Effector memory CD8-positive, alpha-beta T cell (primary cell): ENCODE measurements at regions not wholly inside any gene's neighbourhood (a gene's known extent, or its start where the extent isn't known, plus 50 kb on each side); places are given as distances from the start of the nearest gene placed in this dataset.
"Not testable (repeated sequence)": the region's sequence is repeated elsewhere in the genome, so short reads cannot be mapped to it uniquely, and the experiment has no call there.

Experiments
- ATAC-seq: fragments of 150-1000 bp; cut with Tn5 transposase; replicated peaks from 2 replicates; pipeline ENCODE4 v1.10.0; 2021; ENCODE audit warnings: mild to moderate bottlenecking, moderate library complexity
- DNase-seq, 3 experiments: peaks; one replicate each; pipeline ENCODE4 v3.0.0; 2021
- H3K27ac Mint-ChIP-seq, 2 donors: one replicate each; pipeline ENCODE4 v1.8.0; 2022; ENCODE audit warnings: mild to moderate bottlenecking in 2 of 2, mixed read lengths in 2 of 2, moderate library complexity in 2 of 2
- H3K27me3 Mint-ChIP-seq, 2 donors: one replicate each; pipeline ENCODE4 v1.8.0; 2022; ENCODE audit warnings: mixed read lengths in 2 of 2
- H3K36me3 Mint-ChIP-seq: one replicate; pipeline ENCODE4 v1.8.0; 2022; ENCODE audit warnings: mild to moderate bottlenecking, moderate library complexity, mixed read lengths; ENCODE audit not compliant: insufficient read depth
- H3K4me1 Mint-ChIP-seq, 2 donors: one replicate each; pipeline ENCODE4 v1.8.0; 2022; ENCODE audit warnings: low read depth in 2 of 2, mixed read lengths in 2 of 2
- H3K4me3 Mint-ChIP-seq, 2 donors: one replicate each; pipeline ENCODE4 v1.8.0; 2022; ENCODE audit warnings: mild to moderate bottlenecking in 2 of 2, mixed read lengths in 2 of 2, moderate library complexity in 2 of 2
- H3K9me3 Mint-ChIP-seq, 2 donors: one replicate each; pipeline ENCODE4 v1.8.0; 2022; ENCODE audit warnings: mixed read lengths in 2 of 2

DNA sequence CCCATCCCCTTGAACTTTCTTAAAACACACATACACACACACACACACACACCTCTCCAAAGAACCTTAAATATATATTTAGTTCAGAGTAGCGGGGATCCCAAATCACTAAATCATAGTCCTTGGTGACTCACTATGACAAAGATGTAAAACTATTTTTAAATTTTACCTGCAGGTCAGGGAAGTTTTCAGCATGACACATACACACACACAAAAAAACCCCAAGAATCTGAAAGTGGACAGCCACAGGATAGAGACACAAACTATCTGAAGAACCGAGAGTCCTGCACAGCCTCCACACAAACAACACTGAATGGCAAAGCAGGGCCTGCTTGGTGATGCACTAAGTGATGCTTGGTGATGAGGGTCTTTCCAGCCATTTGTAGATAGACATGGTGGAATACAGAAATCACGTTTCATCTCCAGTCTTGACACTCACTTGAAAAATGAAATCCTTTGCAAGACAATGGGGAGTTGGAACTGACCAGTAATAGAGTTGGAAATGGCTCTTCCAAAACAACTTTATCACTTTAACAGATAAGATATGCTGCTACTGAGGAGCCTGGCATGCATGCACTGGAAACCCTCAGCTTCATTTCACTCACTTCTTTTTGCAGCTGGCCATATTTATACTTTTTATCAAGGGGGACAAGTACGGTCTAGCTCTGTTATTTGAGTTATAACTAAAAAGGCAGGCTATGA lies 307.3 kb downstream of the RAPGEF2 start:
- Mint-ChIP-seq H3K27ac (no peak overlapping the region), H3K4me3 (no peak overlapping the region), H3K36me3 (no peaks in the 10 kb centered on the region), H3K9me3 (no peaks in the 10 kb centered on the region), H3K4me1 (no peaks in the 10 kb centered on the region), H3K27me3 (peaks cover 11 to 17% of the 10 kb centered on the region in 2 donors)
- ATAC-seq (no peak), DNase-seq (no peak)

DNA sequence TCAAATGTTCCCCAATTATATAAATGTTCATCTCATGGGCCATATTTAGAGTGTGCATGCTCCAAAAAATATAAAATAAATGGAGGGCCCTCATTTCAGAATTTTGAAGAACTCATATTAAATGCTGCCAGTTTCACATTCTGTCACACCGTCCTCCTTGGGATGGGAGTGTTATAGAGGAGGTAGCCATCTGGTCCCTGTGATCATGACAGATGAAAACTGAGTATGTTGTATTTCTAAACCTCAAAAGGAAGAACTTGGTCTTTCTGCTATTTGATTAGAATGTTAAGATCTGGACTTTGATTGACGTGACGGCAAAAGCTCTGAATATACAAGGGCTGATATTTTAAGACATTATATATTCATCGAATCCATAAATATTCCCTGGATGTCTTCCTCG lies 308.0 kb downstream of the RAPGEF2 start:
- no peaks in the 10 kb centered on the region for H3K4me1 Mint-ChIP-seq
- H3K4me3 Mint-ChIP-seq: no peak overlapping the region
- peaks cover 11 to 17% of the 10 kb centered on the region in 2 donors for H3K27me3 Mint-ChIP-seq
- ATAC-seq: no peak
- no peaks in the 10 kb centered on the region for H3K9me3 Mint-ChIP-seq
- DNase-seq: no peak
- H3K36me3 Mint-ChIP-seq: no peaks in the 10 kb centered on the region
- no peak overlapping the region for H3K27ac Mint-ChIP-seq

DNA sequence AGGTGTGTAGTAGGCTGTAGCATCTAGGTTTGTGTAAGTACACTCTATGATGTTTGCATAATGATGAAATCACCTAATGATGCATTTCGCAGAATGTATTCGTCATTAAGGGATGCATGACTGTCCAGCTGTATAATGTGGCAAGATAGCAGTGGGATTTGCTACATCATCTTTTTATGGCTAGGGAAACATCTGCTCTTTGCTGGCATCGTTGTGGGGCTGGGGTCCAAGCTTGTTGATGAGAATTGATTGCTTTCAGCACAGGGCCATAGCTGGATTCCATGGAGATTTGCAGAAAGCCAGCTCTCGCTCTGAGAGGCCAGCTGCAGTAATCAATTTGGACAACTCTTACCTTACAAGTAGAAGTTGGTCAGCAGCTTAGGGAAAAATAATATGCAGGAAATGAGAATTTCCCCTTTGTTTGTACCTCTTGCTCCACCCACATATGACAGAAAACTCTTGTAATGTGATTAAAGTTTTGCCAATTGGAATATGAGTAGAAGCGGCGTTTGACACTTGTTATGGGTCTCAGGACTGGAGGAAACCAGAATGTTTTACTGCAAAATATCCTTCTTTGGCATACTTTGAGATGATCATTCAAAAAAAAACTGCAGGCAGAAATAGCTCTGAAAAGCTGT lies 310.5 kb downstream of the RAPGEF2 start:
- Mint-ChIP-seq H3K27ac (no peak overlapping the region), H3K4me3 (no peak overlapping the region), H3K4me1 (no peaks in the 10 kb centered on the region), H3K36me3 (no peaks in the 10 kb centered on the region), H3K27me3 (peaks cover 11 to 17% of the 10 kb centered on the region in 2 donors), H3K9me3 (no peaks in the 10 kb centered on the region)
- ATAC-seq: no peak
- no peak for DNase-seq

DNA sequence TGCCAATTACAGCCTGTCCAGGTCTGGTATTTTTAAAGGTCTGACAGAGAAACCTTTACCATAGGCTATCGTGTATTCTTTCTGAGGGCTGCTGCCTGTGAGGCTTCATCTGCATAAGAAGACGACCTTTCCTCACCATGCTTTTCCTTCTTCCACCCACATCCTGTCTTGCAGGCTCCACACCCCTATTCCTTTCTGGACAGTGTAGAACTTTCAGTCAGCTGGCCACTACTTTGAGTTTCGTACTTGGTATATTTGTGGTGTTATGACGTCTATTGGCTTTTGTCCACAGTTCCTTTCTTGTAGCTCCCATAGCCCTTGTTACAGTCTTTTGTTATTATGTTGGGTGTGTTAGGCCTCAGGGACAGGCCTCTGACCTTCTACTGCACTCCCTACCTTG lies 311.4 kb downstream of the RAPGEF2 start:
- no peak overlapping the region for H3K4me3 Mint-ChIP-seq
- no peak overlapping the region for H3K27ac Mint-ChIP-seq
- no peaks in the 10 kb centered on the region for H3K4me1 Mint-ChIP-seq
- no peaks in the 10 kb centered on the region for H3K9me3 Mint-ChIP-seq
- DNase-seq (no peak), ATAC-seq (no peak)
- H3K27me3 Mint-ChIP-seq: peaks cover 11 to 17% of the 10 kb centered on the region in 2 donors
- H3K36me3 Mint-ChIP-seq: no peaks in the 10 kb centered on the region

DNA sequence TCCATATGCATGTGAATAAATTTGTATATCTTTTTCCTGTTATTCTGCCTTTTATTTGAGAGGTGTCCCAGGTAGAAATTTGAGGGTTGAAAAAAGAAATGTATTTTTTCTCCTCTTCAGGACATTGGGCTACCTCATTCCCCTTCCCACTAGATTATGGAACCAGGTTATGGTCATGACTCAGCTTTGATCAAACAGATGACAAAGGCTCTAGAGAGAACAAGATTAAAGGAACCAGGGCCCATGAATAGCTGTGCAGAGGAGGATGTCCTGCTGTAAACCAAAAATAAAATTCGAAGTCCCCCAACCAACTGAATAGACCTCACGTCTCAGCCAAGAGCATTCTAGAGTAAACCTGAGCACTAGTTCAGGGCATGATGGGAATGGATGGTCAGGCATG lies 313.2 kb downstream of the RAPGEF2 start:
- H3K27me3 Mint-ChIP-seq: peaks cover 11 to 17% of the 10 kb centered on the region in 2 donors
- H3K9me3 Mint-ChIP-seq: no peaks in the 10 kb centered on the region
- H3K36me3 Mint-ChIP-seq: no peaks in the 10 kb centered on the region
- H3K27ac Mint-ChIP-seq: no peak overlapping the region
- no peak overlapping the region for H3K4me3 Mint-ChIP-seq
- ATAC-seq (no peak), DNase-seq (no peak)
- no peaks in the 10 kb centered on the region for H3K4me1 Mint-ChIP-seq

DNA sequence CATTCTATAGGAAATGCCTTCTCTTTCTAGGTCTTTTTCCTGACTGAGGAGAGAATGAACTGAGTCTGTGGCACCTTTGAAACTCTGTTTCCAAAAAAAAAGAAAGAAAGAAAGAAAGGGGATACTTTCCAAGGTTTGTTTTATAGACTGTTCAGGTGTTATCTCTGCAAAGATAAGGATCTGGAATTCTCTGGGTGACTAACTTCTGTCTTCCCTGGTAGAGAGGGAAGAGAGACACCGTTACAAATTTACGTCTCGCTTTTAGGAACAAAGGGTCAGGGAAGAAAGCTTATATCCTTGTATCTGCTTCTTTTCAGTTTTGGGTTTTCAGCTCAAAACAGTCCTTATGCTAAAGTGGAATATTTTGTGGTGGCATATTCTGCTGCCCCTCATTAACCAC lies 314.1 kb downstream of the RAPGEF2 start:
- peaks cover 11 to 13% of the 10 kb centered on the region in 2 donors for H3K27me3 Mint-ChIP-seq
- no peak overlapping the region for H3K4me3 Mint-ChIP-seq
- H3K4me1 Mint-ChIP-seq: no peaks in the 10 kb centered on the region
- no peak overlapping the region for H3K27ac Mint-ChIP-seq
- no peaks in the 10 kb centered on the region for H3K36me3 Mint-ChIP-seq
- ATAC-seq (no peak), DNase-seq (no peak)
- H3K9me3 Mint-ChIP-seq: no peaks in the 10 kb centered on the region

DNA sequence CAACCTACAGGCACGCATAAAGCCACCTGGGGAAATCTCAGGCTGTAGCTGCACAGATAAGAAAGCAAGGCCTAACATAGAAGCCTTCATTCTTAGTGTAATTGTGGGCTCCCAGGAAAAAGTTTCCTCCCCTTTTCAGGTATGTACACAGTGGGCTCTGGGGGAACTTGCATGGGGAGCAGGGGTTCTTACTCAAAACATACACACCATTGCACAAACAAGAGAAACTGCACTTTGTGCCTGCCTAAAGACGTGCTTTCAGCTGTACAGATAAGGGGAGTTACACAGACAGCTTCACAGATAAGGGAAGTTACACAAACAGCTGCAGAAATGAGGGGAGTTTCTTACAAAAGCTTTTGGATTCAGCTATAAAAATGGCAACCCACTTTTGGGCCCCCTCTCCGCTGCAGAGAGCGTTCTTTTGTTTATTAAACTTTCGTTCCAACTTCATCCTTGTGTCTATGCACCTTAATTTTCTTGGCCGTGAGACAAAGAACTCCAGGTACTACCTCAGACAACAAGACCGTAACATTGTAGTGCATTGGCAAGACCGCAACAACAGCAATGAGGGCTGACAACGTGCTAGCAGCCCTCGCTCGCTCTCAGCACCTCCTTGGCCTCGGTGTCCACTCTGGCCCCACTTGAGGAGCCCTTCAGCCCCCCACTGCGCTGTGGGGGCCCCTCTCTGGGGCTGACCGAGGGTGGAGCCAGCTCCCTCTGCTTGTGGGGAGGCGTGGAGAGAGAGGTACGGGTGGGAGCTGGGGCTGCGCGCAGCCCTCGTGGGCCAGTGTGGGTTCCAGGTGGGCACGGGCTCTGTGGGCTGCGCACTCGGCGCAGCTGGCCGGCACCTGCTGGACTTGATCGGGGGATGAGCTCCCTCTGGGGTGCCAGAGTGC lies 317.5 kb downstream of the RAPGEF2 start:
- Mint-ChIP-seq H3K27me3 (peaks cover 0 to 6% of the 10 kb centered on the region in 2 donors), H3K27ac (no peak overlapping the region), H3K9me3 (no peaks in the 10 kb centered on the region), H3K36me3 (no peaks in the 10 kb centered on the region), H3K4me1 (no peaks in the 10 kb centered on the region), H3K4me3 (no peak overlapping the region)
- ATAC-seq (no peak), DNase-seq (no peak)

DNA sequence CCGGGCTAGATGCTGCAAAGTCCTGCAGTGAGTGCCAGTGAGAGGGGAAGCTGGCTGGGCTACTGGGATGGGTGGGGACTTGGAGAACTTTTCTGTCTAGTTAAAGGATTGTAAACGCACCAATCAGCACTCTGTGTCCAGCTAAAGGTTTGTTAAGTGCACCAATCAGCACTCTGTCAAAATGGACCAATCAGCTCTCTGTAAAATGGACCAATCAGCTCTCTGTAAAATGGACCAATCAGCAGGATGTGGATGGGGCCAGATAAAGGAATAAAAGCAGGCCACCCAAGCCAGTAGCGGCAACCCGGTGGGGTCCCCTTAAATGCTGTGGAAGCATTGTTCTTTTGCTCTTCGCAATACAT lies 318.2 kb downstream of the RAPGEF2 start:
- not testable (repeated sequence) for H3K36me3 Mint-ChIP-seq, H3K9me3 Mint-ChIP-seq, H3K27ac Mint-ChIP-seq, DNase-seq, H3K4me1 Mint-ChIP-seq, H3K4me3 Mint-ChIP-seq, ATAC-seq, H3K27me3 Mint-ChIP-seq

DNA sequence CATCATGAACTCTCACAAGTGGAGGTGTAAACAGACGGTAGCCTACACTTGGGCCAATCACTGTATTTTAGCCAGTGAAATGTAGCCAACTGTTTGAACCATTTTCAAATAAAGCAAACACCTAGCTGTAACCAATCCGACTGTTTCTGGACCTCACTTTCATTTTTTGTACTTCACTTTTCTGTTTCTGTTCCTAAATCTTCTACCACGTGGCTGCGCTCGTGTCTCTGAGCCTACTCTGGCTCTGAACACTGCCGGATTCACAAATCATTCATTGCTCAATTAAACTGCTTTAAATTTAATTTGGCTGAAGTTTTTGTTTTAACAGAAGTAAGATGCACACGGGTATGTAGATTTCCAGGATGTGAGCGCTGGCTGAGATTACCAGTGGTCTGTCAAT lies 319.1 kb downstream of the RAPGEF2 start:
- Mint-ChIP-seq H3K9me3 (no peaks in the 10 kb centered on the region), H3K27me3 (peaks cover 0 to 6% of the 10 kb centered on the region in 2 donors), H3K4me3 (no peak overlapping the region), H3K4me1 (no peaks in the 10 kb centered on the region), H3K36me3 (no peaks in the 10 kb centered on the region), H3K27ac (no peak overlapping the region)
- ATAC-seq: no peak
- DNase-seq: no peak

DNA sequence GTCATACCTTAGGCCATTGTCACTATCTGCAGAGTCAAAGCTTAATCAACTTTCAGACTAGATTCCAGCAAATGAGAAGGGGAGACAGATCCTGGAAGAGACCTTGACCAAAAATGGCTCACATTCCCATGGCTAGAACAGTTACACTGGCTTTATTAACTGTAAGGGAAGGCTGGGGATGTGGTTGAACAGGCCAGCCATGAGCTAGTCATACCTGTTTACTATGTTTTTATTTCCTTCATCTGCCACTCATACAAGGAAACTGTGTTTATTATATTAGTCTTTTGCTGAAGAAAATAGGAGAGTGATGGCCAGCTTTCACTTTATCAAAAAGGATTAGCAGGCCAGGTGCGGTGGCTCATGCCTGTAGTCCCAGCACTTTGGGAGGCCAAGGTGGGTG lies 319.7 kb downstream of the RAPGEF2 start:
- Mint-ChIP-seq H3K36me3 (no peaks in the 10 kb centered on the region), H3K4me1 (no peaks in the 10 kb centered on the region), H3K9me3 (no peaks in the 10 kb centered on the region), H3K4me3 (no peak overlapping the region), H3K27me3 (peaks cover 0 to under 1% of the 10 kb centered on the region in 2 donors), H3K27ac (no peak overlapping the region)
- no peak for ATAC-seq
- no peak for DNase-seq

DNA sequence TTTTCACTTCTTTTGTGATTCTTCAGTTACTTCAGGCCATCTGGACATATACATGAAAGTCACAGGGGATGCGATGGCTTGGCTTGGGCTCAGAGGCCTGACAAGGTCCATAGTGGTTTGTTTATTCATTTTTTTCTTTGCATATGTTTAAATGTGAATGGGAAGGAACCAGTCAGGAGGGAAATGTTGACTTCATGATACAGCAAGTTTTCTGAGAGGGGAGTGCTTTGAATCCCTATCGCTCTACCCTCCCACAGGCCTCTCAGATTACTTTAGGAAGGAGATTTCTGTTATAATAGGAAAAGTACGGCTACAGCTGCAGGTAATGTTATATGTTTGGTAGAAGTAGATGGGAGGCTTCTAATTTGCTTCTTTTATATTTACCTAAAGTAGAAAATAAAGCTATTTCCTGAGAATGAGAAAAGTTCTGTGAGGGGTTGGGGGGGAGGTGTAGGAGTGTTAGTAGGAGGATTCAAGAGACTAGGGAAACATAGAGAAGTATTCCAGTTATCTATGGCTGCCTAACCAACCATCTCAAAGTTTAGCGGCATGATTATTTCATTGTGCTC lies 322.9 kb downstream of the RAPGEF2 start:
- Mint-ChIP-seq H3K27me3 (peaks cover 0 to 2% of the 10 kb centered on the region in 2 donors), H3K4me3 (no peak overlapping the region), H3K36me3 (no peaks in the 10 kb centered on the region), H3K4me1 (no peaks in the 10 kb centered on the region), H3K9me3 (no peaks in the 10 kb centered on the region), H3K27ac (no peak overlapping the region)
- DNase-seq (no peak), ATAC-seq (no peak)

DNA sequence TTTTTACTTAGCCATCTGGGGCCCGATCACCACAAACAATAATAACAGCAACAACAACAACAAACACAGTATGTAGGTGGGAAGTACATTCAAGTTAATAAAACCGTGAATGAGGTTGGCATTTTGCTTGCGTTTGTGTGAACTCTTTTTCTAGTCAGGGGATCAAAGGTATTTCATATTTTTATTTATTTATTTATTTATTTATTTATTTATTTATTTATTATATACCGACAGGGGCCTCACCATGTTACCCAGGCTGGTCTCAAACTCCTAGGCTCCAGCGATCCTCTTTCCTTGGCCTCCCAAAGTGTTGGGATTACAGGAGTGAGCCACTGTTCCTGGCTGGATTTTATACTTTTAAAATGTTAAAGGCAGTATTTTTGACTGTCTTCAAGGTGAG lies 325.4 kb downstream of the RAPGEF2 start:
- Mint-ChIP-seq H3K4me1 (no peaks in the 10 kb centered on the region), H3K4me3 (no peak overlapping the region), H3K36me3 (no peaks in the 10 kb centered on the region), H3K9me3 (no peaks in the 10 kb centered on the region), H3K27ac (no peak overlapping the region), H3K27me3 (peaks cover 6 to 24% of the 10 kb centered on the region in 2 donors)
- no peak for DNase-seq
- ATAC-seq: no peak

DNA sequence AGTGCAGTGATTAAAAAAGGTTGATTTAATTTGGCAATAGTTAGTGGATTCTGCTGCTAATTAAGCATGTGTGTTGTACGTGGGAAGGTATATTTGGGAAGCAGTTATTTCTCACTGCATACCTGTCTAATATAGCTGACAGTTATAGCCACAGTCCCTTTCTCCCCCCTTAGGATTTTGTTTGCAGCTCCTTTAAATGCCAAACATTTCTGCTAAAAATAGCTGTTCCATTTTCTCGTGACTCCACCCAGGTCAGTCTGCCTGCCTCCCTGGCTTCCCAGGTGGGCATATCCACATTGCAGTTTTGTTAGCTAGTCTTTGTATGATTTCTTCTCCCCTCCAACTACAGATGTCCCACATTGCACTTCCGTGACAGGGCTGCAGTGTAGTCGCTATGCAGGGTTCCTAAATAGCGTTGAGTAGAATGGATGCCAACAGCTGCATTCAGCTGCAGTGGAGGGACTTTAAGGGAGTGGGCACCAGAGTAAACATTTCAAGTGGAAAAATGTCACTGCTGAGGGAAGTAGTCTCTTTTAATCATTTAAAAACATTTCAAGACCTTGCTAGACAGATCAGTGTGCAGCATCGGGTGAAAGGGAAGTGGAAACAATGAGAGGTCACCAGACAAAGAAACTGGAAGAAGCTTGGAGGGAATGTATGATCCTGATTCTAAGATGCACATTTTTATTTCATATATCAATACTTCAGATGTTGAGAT lies 326.3 kb downstream of the RAPGEF2 start:
- ATAC-seq (no peak), DNase-seq (no peak)
- no peak overlapping the region for H3K27ac Mint-ChIP-seq
- peaks cover 6 to 24% of the 10 kb centered on the region in 2 donors for H3K27me3 Mint-ChIP-seq
- H3K36me3 Mint-ChIP-seq: no peaks in the 10 kb centered on the region
- no peaks in the 10 kb centered on the region for H3K9me3 Mint-ChIP-seq
- H3K4me1 Mint-ChIP-seq: no peaks in the 10 kb centered on the region
- H3K4me3 Mint-ChIP-seq: no peak overlapping the region
